HG02852 (cell line): ENCODE measurements at regions not wholly inside any gene's neighbourhood (a gene's known extent, or its start where the extent isn't known, plus 50 kb on each side); places are given as distances from the start of the nearest gene placed in this dataset.
"Not testable (repeated sequence)": the region's sequence is repeated elsewhere in the genome, so short reads cannot be mapped to it uniquely, and the experiment has no call there.

Source experiments
- ATAC-seq: cut with Tn5 transposase; IDR thresholded peaks from one replicate; pipeline ENCODE4 v1.9.1; 2021; ENCODE audit warnings: mild to moderate bottlenecking, moderate library complexity; ENCODE audit not compliant: unreplicated experiment

GRCh38 chr16:65621640-65622039 is 499.8 kb upstream of the CDH11 start:
- no peak for ATAC-seq

DNA sequence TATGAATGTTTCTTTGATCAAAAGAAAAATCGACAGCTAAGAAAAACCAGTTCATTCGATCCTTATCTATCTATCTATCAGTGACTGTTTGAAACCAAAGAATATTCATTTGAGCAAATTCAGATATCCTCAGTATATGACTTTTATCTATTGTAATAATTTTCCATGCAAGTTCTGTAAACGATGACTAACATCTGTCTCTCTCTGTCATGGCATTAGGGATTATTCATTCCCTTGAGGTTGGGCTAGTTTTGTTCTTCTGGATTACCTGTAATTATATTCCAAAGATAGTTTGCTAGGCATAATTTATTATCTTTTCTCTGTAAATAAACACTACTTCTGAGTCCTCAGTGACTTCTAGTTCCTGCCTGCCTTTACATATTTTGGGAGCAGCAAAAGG is 497.7 kb upstream of the CDH11 start:
- no peak for ATAC-seq

DNA sequence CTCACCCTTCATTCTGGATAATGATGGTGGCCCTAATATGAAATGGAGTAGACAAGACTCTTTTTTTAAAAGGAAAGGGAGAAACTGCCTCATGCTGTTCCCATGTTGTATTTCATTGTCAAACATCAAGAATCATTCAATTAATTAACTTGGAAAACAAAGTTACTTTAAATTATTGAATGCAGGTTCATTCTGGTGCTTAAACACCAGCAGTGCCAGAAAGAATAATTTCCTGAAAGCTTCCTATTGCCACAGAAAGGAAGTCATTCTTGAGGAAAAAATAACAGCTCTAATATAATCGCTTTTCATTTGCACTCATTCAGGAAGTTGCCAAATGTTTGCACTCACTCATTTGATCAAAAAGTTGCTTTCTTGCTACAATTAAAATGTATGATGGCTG is 497.1 kb upstream of the CDH11 start:
- no peak for ATAC-seq

DNA sequence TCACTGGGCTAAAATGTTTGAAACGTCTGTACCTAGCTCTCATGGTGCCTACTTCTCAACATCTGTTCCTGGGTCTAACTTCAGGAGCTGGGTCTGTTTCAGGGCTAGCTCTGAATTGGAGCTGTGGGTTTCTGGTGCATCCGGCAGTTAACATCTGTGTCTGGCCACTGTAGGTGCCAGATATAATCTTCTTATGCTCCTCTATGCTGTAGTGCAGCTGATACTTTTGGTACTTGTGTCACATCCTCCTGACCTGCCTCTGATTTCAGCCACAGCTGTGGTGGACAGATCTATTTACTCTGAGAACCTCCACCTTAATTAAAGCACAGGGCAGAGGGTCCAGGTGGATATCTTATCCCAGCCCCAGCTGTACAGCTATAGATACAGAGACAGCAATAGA is 496.5 kb upstream of the CDH11 start:
- ATAC-seq: no peak

DNA sequence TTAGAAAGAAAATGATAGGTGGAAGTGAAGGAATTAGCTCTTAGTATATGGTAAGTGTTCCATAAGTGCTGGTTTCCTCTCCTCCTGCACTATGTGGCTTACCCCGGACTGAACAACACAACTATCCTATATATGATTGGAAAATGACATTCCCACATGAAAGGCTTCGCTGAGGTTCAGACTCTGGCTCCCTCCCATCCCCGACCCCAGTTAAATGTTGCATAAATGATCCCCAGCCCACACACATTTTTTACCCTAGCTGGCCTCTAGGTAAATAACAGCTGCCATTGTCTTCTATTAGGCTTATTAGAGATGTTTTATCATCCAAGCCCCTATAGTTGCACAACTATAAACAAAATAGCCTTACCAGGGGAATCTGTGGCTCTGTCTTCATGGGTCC is 495.6 kb upstream of the CDH11 start:
- no peak for ATAC-seq

- ATAC-seq: no peak
Measured at GRCh38 chr16:65608455-65608854, 486.6 kb upstream of the CDH11 start.

DNA sequence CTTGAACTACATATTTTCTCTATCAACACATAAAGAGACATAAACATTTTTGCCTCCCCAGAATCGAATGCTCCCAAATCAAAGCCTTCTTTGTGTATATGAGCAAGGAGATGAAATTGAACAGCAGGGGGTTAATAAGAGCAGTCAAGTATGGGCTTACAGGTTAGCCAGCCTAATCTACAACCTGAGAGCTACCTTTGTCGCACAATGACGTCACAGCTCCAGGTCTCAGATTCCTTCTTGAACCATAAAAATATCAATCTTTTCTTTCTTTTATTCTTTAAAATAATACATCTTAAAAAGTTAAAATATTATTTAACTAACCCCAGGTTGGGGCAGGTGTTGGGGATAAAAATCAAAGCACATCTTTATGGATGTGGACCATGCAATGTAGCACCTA is 482.9 kb upstream of the CDH11 start:
- no peak for ATAC-seq

DNA sequence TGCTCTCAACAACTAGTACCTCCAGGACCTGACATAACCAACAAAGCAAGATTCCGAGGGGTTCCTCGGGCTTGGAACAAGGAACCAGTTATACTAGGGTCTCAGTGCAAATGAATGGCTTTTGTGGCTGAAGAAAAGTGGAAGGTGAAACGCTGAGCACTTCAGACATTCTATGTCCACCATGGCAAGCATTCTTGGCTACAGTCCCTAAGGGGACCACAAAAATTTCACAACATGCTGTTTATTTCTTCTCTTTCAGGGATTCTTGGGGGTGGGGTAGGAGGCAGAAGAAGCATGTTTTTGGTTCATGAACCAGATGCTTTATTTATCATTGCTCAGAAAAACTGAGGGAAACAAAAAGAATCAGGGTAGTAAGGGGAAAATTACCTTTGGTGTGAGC is 479.9 kb upstream of the CDH11 start:
- no peak for ATAC-seq

GRCh38 chr16:65600629-65601028 is 478.8 kb upstream of the CDH11 start:
- no peak for ATAC-seq

- ATAC-seq: no peak
Measured at GRCh38 chr16:65600046-65600445, 478.2 kb upstream of the CDH11 start.

DNA sequence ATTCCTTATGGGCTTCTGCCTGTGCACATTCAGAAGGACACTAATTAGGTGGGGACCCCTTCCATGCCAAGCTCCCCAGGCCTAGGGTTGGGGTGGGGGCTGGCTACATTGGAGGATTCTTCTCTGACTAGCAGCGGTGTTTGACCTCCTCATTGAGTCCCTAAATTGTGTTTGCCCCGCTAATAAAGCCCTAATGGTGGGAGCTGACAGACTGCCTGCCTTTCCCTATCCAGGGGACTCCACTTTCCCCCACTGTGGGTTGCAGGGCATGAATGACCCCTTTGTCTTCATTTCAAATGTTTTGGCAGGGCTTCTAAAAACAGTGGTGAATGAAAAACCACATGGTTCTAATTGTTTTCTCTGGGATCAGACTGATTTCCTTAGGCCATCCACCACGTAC is 476.8 kb upstream of the CDH11 start:
- no peak for ATAC-seq

- ATAC-seq: no peak
Measured at GRCh38 chr16:65583498-65583897, 461.6 kb upstream of the CDH11 start.

DNA sequence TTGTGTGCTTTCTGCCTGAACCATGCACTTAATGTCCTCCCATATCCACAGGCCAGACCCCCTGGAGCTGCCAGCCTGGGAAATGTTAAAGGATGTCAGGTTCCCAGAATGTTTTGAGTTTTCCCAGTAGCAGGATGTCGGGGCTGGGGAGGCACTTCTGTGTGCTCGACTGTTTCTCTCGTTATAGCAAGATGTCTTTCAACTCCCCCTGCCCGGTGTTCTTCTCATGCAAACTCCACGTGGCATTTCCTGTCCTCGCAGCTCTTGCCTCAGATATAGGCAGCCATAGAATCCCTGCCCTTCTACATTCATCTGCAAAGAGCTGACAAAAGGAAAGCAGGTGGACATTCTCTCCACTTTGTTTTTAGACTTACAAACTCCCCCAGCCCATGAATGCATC is 457.2 kb upstream of the CDH11 start:
- no peak for ATAC-seq

- ATAC-seq: no peak
Measured at GRCh38 chr16:65576631-65577030, 454.8 kb upstream of the CDH11 start.

GRCh38 chr16:65576139-65576538 is 454.3 kb upstream of the CDH11 start:
- no peak for ATAC-seq

- no peak for ATAC-seq
Measured at GRCh38 chr16:65574326-65574966, 452.6 kb upstream of the CDH11 start.

DNA sequence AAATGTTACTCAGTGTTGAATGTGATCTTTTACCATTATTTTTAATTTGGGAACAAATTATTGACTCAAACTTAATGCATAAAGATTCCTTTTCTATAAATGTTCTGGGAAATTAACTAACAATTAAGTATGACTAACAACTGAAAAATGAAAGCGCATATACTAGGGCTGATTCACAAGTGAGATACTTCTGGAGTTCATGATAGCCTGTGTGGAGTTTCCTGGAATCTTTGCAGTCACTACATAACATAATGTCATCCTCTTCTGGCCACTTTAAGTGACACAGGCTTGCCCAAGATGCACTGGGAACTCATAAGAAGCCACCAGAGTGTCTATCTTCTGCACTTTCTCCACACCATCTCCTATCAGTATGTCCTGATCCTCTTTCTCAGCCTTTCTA is 450.3 kb upstream of the CDH11 start:
- ATAC-seq: no peak

GRCh38 chr16:65570261-65570660 is 448.4 kb upstream of the CDH11 start:
- ATAC-seq: no peak

DNA sequence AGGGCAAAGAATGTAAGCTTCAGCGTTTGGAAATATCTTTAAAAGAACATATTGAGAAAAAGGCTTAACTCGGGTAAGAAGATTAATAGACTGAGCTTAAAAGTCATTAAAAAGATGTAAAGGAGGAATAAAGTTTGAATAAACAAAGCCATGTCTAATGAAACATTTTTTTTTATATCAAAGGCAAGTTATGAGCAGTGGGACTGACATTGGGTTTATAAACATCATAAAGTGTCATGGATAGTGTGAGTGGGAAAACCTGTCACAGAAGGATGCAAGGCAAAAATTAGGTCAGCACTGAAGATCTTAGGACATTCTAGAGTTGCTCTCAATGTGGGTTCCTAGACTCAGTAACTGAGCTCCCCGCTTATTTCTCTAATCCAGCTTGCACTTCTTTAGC is 438.0 kb upstream of the CDH11 start:
- no peak for ATAC-seq

- not testable (repeated sequence) for ATAC-seq
Measured at GRCh38 chr16:65549689-65550088, 427.8 kb upstream of the CDH11 start.

DNA sequence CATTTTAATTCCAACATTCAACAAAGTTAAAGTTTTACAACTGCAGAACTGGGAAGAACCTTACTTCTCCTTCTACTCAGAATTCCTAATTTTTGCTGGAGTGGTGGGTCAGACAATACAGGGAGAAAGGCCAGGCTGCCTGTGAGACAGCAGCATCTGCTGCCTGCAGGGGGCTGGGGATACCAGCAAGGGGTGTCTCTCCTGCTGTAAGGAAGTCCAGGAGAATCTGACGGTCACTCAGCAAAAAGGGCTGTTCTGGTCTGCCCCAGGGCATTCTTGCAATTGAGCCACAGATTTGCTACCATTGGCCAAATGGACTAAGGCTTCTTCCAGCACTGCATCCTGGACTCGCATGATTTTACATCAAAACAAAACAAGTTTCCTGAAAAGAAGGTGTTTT is 426.6 kb upstream of the CDH11 start:
- ATAC-seq: no peak

DNA sequence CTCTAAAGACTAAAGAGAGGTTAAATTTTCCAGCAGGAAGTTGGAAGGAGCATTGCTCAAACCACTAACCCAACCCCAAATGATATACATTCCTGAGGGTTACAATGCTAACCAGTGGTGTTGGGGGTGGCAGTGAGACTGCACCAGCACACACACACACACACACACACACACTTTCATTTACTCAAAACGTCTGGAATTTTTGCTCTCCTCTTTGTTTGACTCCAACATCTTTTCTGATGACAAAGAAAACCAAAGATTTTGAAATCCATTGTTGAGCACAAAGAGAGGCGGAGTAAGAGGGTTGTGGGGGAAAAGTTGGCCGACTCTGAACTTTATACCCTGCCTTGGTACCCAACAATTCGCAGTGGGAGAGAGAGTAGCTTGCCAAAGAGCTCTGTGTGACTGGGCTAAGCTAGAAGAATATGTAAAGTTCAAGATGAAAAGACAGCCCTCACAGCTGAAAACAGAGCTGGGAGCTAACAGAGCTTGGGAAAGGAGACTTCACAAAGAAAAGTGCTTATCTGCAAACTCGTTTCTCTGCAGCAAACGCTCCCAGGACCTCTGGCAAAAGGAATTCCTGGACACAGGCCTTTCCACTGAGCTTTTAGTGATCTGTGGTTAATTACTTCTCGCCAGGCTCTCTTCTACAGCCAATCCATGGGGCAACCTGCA is 426.0 kb upstream of the CDH11 start:
- no peak for ATAC-seq

DNA sequence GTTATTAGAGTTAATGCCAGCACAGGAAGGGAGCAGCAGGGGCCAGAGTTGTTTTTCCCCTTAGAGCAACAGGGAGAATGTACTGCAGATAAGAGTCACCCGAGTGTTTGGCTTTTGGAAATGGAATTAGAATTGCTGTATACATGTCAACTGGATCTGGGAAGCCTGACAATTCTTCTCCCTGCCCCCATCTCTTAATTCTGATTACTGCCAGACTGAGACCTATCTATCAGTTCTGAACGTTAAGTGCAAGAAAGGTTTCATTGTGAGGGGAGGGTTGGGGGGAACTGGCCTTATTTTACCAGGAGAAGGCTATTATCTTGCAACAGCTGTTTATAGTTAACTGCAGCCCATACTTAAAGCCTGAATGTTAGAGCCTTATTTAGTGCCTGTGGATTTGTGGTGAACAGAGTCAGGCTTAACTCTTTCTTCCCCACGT is 424.5 kb upstream of the CDH11 start:
- no peak for ATAC-seq
